Suprapubic skin (tissue), 3 donors: ENCODE measurements at regions not wholly inside any gene's neighbourhood (a gene's known extent, or its start where the extent isn't known, plus 50 kb on each side); places are given as distances from the start of the nearest gene placed in this dataset.
"Not testable (repeated sequence)": the region's sequence is repeated elsewhere in the genome, so short reads cannot be mapped to it uniquely, and the experiment has no call there.

Experiments
- CTCF ChIP-seq, 2 donors: fragments of 200-600 bp in 1 of 2; fragments of 450-650 bp in 1 of 2; sonication (generic) in 1 of 2; IDR thresholded peaks; one replicate each; pipeline ENCODE4 v1.5.1; 2016 to 2019; ENCODE audit warnings: antibody characterized with exemption in 2 of 2, mild to moderate bottlenecking in 1 of 2, moderate library complexity in 1 of 2
- EP300 ChIP-seq: sonication (generic); formaldehyde crosslinking; IDR thresholded peaks from one replicate; pipeline ENCODE4 v1.6.1; 2017; ENCODE audit warnings: antibody characterized with exemption

DNA sequence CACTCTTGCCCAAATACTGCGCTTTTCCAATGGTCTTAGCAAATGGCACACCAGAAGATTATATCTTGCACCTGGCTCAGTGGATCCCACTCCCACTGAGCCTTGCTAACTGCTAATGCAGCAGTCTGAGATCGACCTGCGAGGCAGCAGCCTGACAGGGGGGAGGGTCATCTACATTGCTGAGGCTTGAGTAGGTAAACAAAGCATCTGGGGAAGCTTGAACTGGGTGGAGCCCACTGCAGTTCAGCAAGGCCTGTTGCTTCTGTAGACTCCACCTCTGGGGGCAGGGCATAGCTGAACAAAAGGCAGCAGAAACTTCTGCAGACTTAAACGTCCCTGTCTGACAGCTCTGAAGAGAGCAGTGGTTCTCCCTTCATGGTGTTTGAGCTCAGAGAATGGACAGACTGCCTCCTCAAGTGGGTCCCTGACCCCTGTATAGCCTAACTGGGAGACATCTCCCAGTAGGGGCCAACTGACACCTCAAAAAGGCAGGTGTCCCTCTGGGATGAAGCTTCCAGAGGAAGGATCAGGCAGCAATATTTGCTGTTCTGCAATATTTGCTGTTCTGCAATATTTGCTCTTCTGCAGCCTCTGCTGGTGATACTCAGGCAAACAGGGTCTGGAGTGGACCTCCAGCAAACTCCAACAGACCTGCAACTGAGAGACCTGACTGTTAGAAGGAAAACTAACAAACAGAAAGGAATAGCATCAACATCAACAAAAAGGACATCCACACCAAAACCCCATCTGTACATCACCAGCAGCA is 93.0 kb upstream of the MEGF10 start:
- not testable (repeated sequence) for TF ChIP-seq EP300; CTCF (IDR thresholded peaks at IDR 0.05)
